ENCODE measurements at regions not wholly inside any gene's neighbourhood (a gene's known extent, or its start where the extent isn't known, plus 50 kb on each side); places are given as distances from the start of the nearest gene placed in this dataset.

- H3K4me3 ChIP-seq (replicated peaks in 1 of 3) = no peak overlapping the region
- H3K4me1 ChIP-seq = no peaks in the 10 kb centered on the region
- TF ChIP-seq CTCF (IDR thresholded peaks at IDR 0.05) = no peak
- no peak for TF ChIP-seq POLR2A (IDR thresholded peaks at IDR 0.05)
- H3K27me3 ChIP-seq = no peaks in the 10 kb centered on the region
- intact Hi-C loops (cut with DNase I) = no loop called here
- no peak for DNase-seq
- H3K27ac ChIP-seq = no peak overlapping the region
- WGBS, 2 donors = 70 to 83% methylated on average over 5 of the region's 5 CpGs
- H3K9me3 ChIP-seq = no peaks in the 10 kb centered on the region
- no peaks in the 10 kb centered on the region for H3K36me3 ChIP-seq
Observed at GRCh38 chr5:93130624-93131490, 450.2 kb downstream of the NR2F1-AS1 start.

GRCh38 chr5:93126634-93127033 is 454.4 kb downstream of the NR2F1-AS1 start:
- no peak for DNase-seq
- TF ChIP-seq POLR2A (IDR thresholded peaks at IDR 0.05) (no peak), CTCF (IDR thresholded peaks at IDR 0.05) (no peak)
- no peaks in the 10 kb centered on the region for H3K4me1 ChIP-seq
- 86 to 90% methylated on average over 1 of the region's 1 CpG for WGBS, 2 donors
- intact Hi-C loops (cut with DNase I) = no loop called here
- no peaks in the 10 kb centered on the region for H3K36me3 ChIP-seq
- H3K9me3 ChIP-seq = no peaks in the 10 kb centered on the region
- H3K27me3 ChIP-seq = no peaks in the 10 kb centered on the region
- H3K4me3 ChIP-seq (replicated peaks in 1 of 3) = no peak overlapping the region
- no peak overlapping the region for H3K27ac ChIP-seq

- TF ChIP-seq CTCF (IDR thresholded peaks at IDR 0.05) (no peak), POLR2A (IDR thresholded peaks at IDR 0.05) (no peak)
- no peaks in the 10 kb centered on the region for H3K27me3 ChIP-seq
- intact Hi-C loops (cut with DNase I) = no loop called here
- no peaks in the 10 kb centered on the region for H3K36me3 ChIP-seq
- no peak for DNase-seq
- no peaks in the 10 kb centered on the region for H3K4me1 ChIP-seq
- H3K4me3 ChIP-seq (replicated peaks in 1 of 3) = no peak overlapping the region
- no peaks in the 10 kb centered on the region for H3K9me3 ChIP-seq
- H3K27ac ChIP-seq = no peak overlapping the region
Observed at GRCh38 chr5:93123127-93123526, 457.9 kb downstream of the NR2F1-AS1 start.

GRCh38 chr5:93122446-93122845 is 458.6 kb downstream of the NR2F1-AS1 start:
- H3K36me3 ChIP-seq = no peaks in the 10 kb centered on the region
- H3K4me1 ChIP-seq = no peaks in the 10 kb centered on the region
- H3K4me3 ChIP-seq (replicated peaks in 1 of 3) = no peak overlapping the region
- no peaks in the 10 kb centered on the region for H3K27me3 ChIP-seq
- DNase-seq = no peak
- intact Hi-C loops (cut with DNase I) = no loop called here
- H3K9me3 ChIP-seq = no peaks in the 10 kb centered on the region
- no peak overlapping the region for H3K27ac ChIP-seq
- 88 to 90% methylated on average over 2 of the region's 2 CpGs for WGBS, 2 donors
- TF ChIP-seq POLR2A (IDR thresholded peaks at IDR 0.05) (no peak), CTCF (IDR thresholded peaks at IDR 0.05) (no peak)

GRCh38 chr5:93120771-93121170 is 460.2 kb downstream of the NR2F1-AS1 start:
- WGBS, 2 donors = 78 to 83% methylated on average over 4 of the region's 4 CpGs
- intact Hi-C loops (cut with DNase I) = no loop called here
- DNase-seq = no peak
- H3K9me3 ChIP-seq = no peaks in the 10 kb centered on the region
- no peak overlapping the region for H3K27ac ChIP-seq
- no peaks in the 10 kb centered on the region for H3K27me3 ChIP-seq
- TF ChIP-seq CTCF (IDR thresholded peaks at IDR 0.05) = no peak
- no peak for TF ChIP-seq POLR2A (IDR thresholded peaks at IDR 0.05)
- H3K4me3 ChIP-seq (replicated peaks in 1 of 3) = no peak overlapping the region
- no peaks in the 10 kb centered on the region for H3K4me1 ChIP-seq
- no peaks in the 10 kb centered on the region for H3K36me3 ChIP-seq

Data from thyroid gland (tissue), 4 donors.